HG02852 (cell line): ENCODE measurements at regions not wholly inside any gene's neighbourhood (a gene's known extent, or its start where the extent isn't known, plus 50 kb on each side); places are given as distances from the start of the nearest gene placed in this dataset.
"Not testable (repeated sequence)": the region's sequence is repeated elsewhere in the genome, so short reads cannot be mapped to it uniquely, and the experiment has no call there.

Source experiments
- ATAC-seq: cut with Tn5 transposase; IDR thresholded peaks from one replicate; pipeline ENCODE4 v1.9.1; 2021; ENCODE audit warnings: mild to moderate bottlenecking, moderate library complexity; ENCODE audit not compliant: unreplicated experiment

DNA sequence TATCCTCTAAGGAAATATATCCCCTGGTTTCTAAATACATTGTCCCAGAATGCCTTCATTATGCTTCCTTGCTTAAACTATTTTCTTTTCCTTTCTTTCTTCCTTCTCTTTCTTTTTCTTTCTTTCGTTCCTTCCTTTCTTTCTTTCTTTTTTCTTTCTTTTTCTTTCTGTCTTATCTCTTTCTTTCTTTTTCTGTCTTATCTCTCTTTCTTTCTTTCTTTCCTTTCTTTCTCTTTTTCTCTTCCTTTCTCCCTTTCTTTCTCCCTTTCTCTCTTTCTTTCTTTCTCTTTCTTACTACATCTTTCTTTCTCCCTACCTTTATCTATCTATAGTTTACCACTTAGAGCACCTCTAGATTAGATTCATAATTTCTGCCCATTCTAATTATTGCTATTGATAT lies 552.1 kb downstream of the PYDC2 start:
- ATAC-seq = no peak

DNA sequence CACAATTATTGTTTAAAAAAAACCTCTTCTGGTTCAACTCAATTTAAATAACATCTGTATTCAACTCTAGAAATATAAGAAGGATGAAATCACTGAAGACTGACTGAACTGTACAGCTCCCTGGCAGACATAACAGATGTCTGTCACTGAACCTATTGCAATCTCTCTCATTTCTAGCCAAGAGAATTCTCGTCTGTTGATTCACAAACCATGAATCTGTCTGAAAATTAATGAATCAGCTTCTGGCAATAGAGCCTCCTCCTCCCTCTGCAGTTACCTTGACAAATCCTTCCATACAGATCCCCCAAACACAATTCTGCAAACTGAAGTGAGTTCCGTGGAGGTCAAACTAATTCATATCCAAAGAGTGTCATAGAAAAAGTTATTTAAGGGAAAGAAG lies 561.4 kb downstream of the PYDC2 start:
- no peak for ATAC-seq

DNA sequence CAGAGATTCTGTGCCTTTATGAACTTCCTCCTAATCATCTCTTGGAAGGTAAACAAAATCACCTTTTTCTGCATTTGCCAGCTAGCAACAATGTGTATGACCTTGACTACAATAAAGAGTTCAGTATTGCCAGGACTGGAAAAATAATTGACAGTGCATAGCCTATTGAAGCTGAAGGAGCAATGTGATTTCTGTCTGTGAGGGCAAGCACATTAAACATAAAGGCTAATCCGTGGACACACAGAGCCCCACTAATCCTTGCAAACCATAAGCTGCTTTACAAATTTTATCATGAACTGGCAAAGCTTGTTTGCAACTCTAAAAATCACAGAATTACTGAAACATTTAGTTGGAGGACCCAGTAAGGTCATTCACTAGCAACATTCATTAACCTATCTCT lies 563.8 kb downstream of the PYDC2 start:
- no peak for ATAC-seq

DNA sequence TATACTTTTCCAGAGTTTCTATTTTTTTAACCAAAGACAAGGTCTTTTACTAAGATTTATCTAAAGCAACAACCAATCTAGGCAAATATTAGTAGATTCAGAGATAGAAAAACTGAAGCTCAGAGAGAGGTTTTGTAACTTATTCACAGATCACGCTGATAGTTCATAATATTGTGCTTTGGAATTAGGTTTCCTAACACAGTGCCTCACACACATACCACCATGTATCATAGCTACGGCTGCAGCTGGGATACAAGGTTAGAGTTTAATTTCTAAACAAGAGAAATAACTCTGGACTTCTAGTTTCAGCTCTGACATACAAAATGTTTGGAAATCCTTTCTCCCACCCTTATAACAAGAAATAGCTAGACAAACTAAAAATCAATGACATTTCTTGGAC lies 565.7 kb downstream of the PYDC2 start:
- ATAC-seq = no peak

DNA sequence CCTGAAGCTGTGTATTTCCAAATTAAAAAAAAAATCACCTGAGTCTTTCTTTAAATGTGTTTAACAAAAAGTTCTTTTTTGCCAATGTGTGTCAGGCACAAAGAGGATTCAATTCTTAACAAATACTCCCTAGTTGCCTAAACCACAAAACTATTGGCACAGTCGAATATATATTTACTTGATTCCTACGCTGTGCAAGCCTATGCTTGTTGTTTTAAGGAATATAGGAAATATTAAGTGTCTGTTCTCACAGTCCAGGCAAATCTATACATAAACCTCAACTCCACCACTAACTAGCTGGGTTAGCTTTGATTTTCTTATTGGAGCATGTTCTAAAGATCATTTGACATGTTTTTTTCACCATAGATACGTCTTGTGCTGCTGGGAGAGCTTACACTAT lies 571.0 kb downstream of the PYDC2 start:
- ATAC-seq = no peak

DNA sequence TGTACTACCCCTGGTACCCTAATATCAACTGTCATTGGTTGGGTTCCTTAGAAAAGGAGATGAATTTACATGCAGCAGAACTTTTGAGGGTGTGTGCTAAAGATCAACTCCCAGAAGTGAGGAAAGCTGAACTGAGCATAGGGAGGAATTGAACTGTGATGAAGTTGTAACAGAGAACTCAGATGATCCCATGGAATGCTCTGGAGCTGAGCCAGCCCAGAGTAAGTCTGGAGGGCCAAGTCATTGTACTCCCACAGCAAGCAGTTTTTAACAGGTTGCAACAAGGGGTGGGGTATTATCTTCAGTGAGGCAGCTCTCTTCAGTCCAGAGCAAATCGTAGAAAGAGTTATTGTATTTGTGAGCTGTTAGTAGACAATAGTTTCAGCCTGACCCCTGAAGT lies 572.3 kb downstream of the PYDC2 start:
- no peak for ATAC-seq

DNA sequence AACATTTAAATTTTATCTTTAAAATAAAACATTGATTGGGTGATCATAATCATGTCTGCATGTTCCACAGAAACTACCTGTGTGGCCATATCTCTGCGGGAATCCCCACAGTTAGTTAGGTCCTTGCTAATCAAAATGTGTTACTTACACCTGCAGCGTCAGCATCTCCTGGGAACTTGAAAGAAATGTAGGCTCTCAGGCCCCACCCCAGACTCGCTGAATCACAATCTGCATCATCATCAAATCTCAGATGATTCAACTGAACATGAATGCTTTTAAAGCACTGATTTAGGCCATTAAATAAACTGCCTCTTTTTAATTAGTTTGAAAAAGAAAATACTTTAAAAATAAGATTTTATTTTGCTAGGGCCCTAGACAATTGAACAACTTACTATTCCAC lies 577.8 kb downstream of the PYDC2 start:
- no peak for ATAC-seq

DNA sequence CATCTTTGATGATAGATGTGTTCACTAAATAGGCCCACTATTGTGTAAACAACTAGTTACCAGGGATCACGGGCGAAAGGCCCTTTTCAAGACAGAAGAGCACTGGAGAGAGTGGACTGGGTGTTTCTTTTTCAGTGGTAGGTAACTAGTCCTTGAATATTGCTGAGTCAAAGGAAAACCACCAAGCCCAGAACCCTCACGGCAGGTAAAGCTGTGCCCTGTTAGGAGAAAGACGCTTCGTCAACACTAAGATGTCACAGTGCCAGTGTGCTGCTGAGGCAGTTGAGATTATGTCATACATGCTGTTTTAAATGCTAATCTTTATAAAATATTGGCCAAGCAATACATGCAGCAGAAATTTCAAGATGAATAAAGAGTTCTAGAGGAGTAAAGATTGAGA lies 578.6 kb downstream of the PYDC2 start:
- no peak for ATAC-seq

DNA sequence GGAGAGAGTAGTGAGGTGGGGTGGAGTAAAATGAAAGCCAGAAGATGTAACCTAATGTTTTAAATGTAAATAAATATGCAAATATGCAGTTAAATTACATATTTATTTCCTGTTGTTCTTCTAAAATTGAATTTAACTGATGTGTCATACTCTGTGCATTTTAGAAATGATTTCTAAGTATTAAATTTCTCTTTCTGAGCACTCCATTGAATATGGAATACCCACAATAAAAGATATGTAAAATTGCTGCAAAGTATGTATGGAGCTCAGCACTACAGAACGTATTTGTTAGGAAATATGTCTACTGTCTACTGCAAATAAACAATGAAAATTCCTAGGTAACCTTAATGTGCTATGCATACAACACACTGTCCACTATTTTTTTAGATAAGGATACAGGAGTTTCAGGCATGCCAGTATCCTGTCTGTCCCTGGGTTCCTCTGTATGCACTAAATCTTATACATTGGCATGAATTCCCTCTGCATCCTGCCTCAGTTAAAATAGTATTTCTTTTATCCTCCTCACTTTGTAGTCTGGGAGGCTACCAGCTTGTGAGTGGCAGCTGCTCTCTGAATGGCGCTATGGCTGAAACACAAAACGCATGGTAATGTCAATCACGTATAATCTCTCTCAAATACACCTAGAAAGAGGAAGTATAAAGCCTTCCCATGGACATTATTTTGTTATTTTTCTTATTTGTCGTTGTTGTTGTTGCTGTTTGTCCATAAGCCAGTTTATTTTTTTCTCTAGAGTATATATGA lies 579.5 kb downstream of the PYDC2 start:
- ATAC-seq = no peak

DNA sequence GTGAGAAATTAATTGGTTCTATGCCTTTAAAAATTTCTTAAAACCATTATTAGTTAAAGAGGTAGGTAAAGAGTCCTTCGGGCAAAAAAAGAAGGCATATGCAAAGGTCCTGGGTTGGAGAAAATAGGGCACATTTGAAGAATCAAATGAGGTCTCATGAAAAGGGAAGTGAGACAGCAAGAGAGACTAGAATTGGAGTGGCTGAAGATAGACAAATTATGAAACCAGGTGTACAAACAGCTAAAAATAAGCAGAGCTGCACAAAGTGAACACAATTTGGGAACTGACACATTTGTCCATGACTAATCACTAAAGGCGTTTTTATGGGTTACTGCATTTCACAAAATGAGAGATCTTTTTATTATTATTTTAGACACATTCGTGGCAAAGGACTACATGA lies 581.2 kb downstream of the PYDC2 start:
- ATAC-seq = peak; percentile 97

DNA sequence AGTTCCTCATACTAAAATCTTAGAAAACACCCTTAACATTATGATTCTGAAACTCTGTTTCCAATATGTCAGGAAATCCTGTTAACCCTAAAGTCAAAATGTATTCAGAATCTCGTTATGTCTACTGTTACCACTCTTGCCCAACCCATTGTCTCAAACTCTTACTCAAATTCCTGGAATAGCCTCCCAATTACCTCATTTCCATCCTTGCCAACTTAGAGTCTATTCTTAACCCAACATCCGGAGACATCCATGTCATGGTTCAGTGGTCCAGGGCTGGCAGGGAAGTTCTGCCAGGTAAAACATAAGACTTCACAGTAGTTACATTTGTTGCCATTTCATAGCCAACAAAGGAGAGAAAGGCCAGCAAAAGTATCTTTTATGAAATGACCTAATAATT lies 593.9 kb downstream of the PYDC2 start:
- ATAC-seq = no peak

DNA sequence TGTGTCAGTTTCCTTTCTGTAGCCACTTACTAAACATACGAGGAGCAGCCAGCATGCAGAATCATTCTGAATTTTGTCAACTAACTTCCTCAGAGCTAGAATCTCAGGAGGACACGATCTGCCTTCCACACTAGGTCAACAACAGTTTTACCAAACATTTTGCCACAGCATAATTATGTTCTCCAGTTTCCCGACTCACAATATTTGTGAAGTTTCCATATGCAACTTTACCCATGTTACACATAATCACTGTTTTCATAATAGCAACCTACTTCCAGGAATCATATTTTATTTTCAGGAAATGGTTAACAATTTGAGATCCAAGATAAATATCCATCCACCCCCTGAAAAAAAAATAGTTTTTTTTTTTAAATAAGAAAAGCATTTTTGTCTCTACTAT lies 595.0 kb downstream of the PYDC2 start:
- no peak for ATAC-seq

DNA sequence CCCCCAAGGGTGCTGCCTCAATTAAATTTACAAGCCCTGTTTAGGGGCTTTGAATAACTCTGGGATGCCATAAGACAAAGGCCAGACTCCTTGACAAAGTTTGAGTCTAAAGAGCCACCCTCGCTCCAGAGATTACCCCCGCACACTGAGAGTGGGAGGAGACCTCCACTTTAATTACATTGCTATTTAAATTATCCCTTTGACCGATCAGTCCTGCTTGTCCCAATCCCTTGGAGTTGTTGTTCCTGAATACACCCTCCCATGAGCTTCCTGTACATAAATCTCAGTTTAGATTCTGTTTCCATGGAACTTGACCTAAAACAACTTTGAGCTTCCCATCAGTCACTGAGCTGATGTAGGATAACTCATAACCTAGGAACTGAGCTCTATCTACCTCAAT lies 596.3 kb downstream of the PYDC2 start:
- ATAC-seq = no peak

DNA sequence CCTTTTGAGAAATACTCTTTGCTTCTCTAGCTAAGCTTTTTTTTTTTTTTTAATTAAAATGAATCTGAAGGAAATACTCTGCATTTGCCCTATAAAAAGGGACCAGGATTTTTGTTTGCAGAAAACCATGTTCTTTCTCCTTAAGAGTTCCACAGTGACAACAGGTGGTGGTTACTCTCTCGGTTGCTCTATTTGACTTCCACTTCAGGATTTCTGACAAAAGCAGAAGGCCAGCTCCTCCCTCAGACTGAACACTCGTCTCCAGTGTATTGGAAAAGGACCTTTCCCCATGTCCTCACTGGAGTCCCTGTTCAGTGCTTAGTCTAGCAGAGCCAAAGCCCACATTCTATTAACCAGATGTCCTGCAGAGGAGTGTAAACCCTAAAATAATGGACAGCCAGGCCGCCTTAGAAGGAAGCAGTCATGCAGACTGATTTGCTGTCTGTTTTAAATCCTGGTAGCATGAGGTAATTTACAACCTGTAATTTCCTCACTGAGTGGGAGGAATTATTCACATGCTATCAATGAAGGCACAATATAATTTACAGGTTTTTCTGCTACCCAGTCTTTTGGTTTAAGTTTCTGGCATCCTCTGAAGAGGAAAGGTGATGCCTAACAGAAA lies 599.3 kb downstream of the PYDC2 start:
- no peak for ATAC-seq

DNA sequence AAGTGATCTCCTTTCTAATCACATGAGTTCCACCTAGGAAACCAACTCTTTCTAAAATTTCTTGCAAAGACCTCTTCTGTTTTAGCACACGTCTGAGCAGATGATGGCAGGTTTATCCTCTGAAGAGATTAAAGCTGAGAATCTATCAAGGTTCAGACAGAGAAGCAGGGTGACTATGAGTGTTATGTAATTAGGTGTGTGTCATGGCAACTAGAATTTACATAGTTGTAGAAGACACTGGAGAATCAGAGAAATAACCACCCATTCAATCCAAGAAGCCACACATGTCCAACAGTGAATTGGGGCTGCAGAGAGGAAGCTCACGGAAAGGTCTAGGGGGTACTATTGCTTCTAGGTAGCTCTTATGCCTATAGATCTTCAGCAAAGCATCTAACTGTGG lies 600.5 kb downstream of the PYDC2 start:
- ATAC-seq = no peak

DNA sequence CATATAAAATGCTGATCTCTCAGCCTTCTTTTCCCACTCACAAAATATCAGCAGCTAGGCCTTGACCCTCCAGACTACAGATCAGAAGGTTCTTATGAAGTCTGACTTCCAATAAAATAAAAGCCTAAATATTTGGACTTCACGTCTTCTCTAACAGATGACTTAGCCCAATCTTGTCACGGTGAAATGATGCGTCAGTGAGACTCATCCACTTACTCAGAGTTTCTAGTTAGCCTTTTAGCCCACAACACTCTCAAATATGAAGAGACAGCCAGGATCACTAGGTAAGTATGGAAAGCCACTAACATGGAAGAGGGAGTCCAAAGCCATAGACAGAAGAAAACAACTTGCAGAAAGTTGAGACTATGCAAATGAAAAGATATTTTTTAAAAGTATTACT lies 601.2 kb downstream of the PYDC2 start:
- ATAC-seq = no peak

DNA sequence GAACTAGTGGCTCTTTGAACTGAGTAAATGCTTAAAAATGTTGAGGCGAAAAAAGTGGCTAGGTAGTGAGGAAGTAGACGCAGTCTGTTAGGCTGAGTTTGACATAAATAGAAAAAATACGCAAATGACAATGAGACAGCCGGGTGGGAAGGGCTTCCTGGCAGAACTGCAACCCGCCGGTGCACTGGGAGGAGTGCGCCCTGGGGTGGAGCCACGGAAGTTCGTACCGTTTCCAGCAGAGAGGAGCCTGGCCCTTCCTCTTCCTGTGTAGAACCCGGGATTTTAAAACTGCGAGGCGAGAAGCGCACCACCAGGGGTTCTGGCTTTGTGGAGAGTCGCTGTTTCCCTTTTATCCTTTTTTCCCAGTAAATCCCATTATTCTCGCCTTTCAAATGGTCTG lies 602.6 kb downstream of the PYDC2 start:
- ATAC-seq = peak; percentile 80

DNA sequence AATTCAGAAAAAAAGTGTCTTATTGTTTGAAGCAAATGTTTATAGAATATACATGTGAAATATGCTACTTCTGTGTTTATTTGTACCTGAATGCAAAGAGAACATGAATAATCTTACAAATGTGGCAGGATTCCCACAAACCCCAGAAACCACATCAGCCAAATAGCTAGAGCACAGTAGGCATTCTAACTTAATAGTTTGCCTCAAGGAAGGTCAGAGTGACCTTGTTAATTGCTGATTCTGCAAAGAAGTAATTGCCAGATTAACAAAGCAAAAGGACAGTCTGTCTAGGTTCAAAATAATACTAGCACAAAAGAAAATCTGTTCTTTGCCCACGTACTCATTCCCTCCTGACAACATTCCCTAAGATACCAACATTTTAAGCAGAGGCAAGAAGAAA lies 604.0 kb downstream of the PYDC2 start:
- no peak for ATAC-seq

DNA sequence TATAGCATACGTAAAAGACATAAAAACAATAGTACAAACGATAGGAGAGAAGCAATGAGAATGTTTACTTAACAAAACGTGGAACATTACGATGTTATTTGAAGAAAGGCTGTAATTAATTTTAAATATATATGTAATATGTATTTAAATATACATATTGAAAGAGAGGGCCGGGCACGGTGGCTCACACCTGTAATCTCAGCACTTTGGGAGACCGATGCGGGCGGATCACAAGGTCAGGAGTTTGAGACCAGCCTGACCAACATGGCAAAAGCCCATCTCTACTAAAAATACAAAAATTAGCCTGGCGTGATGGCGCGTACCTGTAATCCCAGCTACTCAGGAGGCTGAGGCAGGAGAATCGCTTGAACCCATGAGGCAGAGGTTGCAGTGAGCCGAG lies 605.3 kb downstream of the PYDC2 start:
- not testable (repeated sequence) for ATAC-seq

DNA sequence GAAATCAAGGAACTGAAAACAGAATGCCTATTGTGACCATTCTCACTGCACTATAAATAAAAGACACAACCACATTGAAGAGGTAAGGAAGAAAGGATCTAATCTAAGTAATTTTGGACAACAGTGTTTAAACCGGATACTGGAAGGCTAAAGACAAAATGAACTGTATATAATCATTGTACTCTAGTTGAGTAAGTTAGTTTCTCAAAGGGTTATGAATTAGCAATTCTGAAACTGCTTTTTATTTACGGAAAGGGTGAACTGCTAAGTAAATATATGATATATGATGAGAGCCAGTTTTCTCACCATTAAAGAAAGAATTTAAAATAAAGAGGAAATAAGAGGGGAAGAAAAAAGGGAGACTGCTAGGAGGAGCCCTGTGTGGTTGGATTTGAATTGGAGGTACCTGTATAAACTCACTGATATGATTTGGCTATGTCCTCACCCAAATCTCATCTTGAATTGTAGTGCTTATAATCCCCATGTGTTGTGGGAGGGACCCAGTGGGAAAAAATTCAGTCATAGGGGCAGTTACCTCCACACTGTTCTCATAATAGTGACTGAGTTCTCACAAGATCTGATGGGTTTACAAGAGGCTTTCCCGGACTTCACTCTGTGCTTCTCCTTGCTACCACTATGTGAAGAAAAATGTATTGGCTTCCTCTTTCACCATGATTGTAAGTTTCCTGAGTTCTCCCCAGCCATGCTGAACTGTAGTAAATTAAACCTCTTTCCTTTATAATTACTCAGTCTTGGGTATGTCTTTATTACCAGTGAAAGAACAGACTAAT lies 607.7 kb downstream of the PYDC2 start:
- ATAC-seq = peak; percentile 84

DNA sequence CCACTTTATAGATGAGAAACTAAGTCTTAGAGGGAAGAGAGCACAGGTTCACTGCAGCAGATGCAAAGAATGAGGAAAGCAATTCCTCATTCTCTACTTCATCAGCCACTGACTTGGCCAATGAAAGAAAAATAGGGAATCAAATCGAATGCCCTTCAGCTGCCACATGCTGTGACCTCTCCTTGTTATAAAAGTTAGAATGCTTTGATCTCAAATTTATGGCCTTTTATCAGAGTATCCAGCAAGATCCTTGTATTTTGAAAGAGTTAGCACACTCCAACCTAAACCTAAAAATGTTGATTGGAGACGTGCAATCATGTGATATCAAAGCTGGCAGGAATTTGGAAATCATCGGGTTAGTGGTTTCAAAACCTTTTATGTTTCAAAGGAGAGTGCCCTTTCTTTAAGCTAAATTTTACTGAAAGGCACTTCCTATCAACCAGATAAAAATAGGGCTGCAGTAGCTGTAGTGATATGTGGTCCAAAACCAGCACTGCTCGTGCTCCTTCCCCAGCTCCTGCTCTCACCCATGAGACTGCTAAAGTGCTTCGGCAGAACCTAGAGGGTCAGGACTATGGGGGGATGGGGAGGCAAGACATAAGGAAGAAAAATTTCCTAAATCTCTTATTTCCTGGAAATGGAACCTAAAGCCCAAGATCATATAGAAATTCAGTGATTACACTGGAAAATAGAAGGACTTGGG lies 617.0 kb downstream of the PYDC2 start:
- no peak for ATAC-seq
